ENCODE measurements at regions not wholly inside any gene's neighbourhood (a gene's known extent, or its start where the extent isn't known, plus 50 kb on each side); places are given as distances from the start of the nearest gene placed in this dataset.
A peak's percentile ranks its signal among the peaks of the same experiment; 100 is the strongest.

GRCh38 chr10:62684911-62685310 is 119.6 kb upstream of the ADO start:
- Histone ChIP-seq H3K4me3 (no peak overlapping the region), H3K36me3 (no peaks in the 10 kb centered on the region), H3K4me1 (peaks cover 8 to 36% (median 20%) of the 10 kb centered on the region in 6 donors), H3K27ac (no peak overlapping the region), H3K9me3 (peaks cover 0 to 13% (median 0%) of the 10 kb centered on the region in 8 donors), H3K27me3 (replicated peaks in 1 of 7) (no peaks in the 10 kb centered on the region)
- DNase-seq, result no peak
- intact Hi-C loops (cut with DNase I; ENCODE audit: low total_unique reads), result no loop called here
- no peak for TF ChIP-seq CTCF (IDR thresholded peaks at IDR 0.05 in 8 of 11, conservative IDR thresholded peaks at IDR 0.05 in 3 of 11)
- TF ChIP-seq POLR2AphosphoS5 (IDR thresholded peaks at IDR 0.05), result no peak
- no peak for TF ChIP-seq POLR2A (IDR thresholded peaks at IDR 0.05)
- 66 to 89% (median 77%) methylated on average over 5 of the region's 5 CpGs for WGBS, 5 donors

DNA sequence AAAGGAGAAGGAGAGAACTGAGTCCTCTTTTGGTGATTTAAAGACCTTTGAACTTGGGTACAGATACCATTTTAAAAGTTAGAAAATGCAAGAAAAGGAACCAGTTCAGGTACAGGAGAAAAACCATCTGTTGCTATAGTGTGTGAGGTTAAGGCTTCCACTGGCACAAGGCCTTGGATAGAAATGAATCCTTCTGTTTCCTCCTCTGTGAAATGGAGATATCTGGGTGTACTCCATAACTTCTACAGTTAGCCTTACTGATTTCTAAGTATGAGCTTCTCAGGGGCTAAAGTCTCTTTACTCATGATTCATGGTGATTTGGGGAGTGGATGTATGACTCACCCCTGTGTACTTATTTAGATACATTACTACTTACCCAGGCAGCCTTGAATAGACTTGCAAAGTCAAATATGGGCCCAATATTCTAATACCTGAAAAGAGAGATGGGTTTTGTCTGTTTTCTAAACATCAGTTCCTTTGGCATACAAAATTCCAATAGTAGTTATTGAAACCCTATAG is 117.2 kb upstream of the ADO start:
- no peak overlapping the region for H3K27ac ChIP-seq
- intact Hi-C loops (cut with DNase I; ENCODE audit: low total_unique reads), result no loop called here

DNA sequence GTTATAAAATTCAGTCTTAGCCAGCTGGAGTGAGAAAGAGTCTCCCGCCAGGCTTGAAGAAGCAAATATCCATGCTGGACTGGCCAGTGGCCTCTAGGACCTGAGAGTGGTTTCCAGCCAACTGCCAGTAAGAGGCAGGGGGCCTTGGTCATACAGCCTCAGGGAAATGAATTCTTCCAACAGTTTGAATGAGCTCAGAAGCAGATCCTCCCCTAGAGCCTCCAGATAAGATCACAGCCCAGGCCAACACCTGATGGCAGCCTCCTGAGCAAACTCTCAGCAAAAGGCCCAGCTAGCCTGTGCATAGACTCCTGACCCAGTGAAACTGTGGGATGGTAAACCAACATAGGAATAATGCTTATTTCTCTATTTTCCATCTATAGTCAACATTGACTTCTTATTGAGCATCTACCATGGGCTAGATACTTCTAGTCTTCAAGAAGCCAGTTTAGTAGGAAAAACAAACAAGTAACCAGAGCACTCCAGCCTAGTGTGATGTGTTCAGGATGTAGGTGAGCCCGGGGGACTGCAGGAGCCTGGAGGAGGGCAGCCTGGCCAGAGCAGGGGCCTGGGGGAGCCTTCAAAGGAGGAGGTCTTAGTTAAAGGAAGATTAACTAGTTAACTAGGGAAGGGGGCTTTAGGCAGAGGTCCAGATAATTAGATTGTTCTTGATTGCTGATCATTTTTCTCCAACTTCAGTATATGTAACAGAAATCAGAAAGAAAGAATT is 115.4 kb upstream of the ADO start:
- 72 to 93% (median 83%) methylated on average over 2 of the region's 2 CpGs for WGBS, 5 donors
- H3K9me3 ChIP-seq, result peaks cover 0 to 13% (median 0%) of the 10 kb centered on the region in 8 donors
- TF ChIP-seq POLR2AphosphoS5 (IDR thresholded peaks at IDR 0.05) (no peak), CTCF (IDR thresholded peaks at IDR 0.05 in 8 of 11, conservative IDR thresholded peaks at IDR 0.05 in 3 of 11) (no peak), POLR2A (IDR thresholded peaks at IDR 0.05) (no peak)
- no peak for DNase-seq
- peak overlapping the region; percentile 24 to 76 (median 48) for H3K27ac ChIP-seq
- H3K36me3 ChIP-seq, result no peaks in the 10 kb centered on the region
- H3K4me1 ChIP-seq, result peaks cover 14 to 47% (median 27%) of the 10 kb centered on the region in 6 donors
- no peaks in the 10 kb centered on the region for H3K27me3 ChIP-seq (replicated peaks in 1 of 7)
- peak overlapping the region in 1 of 8 donors; percentile 41 for H3K4me3 ChIP-seq
- intact Hi-C loops (cut with DNase I; ENCODE audit: low total_unique reads), result no loop called here

More for the DNA sequence above, 117.2 kb upstream of the ADO start:
- H3K36me3 ChIP-seq, result no peaks in the 10 kb centered on the region
- H3K4me1 ChIP-seq, result peaks cover 14 to 45% (median 27%) of the 10 kb centered on the region in 6 donors
- no peak overlapping the region for H3K4me3 ChIP-seq
- no peaks in the 10 kb centered on the region for H3K27me3 ChIP-seq (replicated peaks in 1 of 7)
- DNase-seq, result no peak
- no peak for TF ChIP-seq CTCF (IDR thresholded peaks at IDR 0.05 in 8 of 11, conservative IDR thresholded peaks at IDR 0.05 in 3 of 11)
- TF ChIP-seq POLR2AphosphoS5 (IDR thresholded peaks at IDR 0.05), result no peak
- TF ChIP-seq POLR2A (IDR thresholded peaks at IDR 0.05), result no peak
- peaks cover 0 to 13% (median 0%) of the 10 kb centered on the region in 8 donors for H3K9me3 ChIP-seq

DNA sequence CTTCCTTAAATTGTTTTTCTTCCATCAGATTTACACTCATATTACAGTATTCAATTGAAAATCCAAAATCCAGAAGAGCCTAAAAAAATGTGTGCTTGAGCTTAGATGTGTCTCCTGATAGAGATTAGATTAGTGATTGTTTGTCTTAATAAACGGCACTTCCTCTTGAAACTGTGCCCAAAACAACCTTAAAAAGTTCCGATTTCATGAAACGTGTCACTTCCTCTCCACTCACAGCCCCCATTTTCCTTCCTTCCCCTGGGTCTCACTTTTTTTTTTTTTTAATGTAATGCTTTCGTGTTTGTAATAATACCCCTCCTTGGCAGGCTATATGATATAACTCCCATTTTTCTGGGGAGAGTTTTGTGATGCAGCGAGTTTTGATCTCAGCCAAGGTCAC is 114.8 kb upstream of the ADO start:
- Histone ChIP-seq H3K27me3 (replicated peaks in 1 of 7) (no peaks in the 10 kb centered on the region), H3K9me3 (peaks cover 0 to 13% (median 0%) of the 10 kb centered on the region in 8 donors), H3K27ac (peak overlapping the region; percentile 24 to 76 (median 48)), H3K4me3 (peak overlapping the region in 2 of 8 donors; percentile 2 to 41), H3K4me1 (peaks cover 14 to 53% (median 27%) of the 10 kb centered on the region in 6 donors), H3K36me3 (no peaks in the 10 kb centered on the region)
- WGBS, 5 donors, result 12 to 24% (median 18%) methylated on average over 5 of the region's 5 CpGs
- intact Hi-C loops (cut with DNase I; ENCODE audit: low total_unique reads), result no loop called here
- no peak for DNase-seq
- TF ChIP-seq CTCF (IDR thresholded peaks at IDR 0.05 in 8 of 11, conservative IDR thresholded peaks at IDR 0.05 in 3 of 11), result no peak
- no peak for TF ChIP-seq POLR2A (IDR thresholded peaks at IDR 0.05)
- TF ChIP-seq POLR2AphosphoS5 (IDR thresholded peaks at IDR 0.05), result no peak

Measured in spleen (tissue), 11 donors.